Body of pancreas (tissue), 4 donors: ENCODE measurements at regions not wholly inside any gene's neighbourhood (a gene's known extent, or its start where the extent isn't known, plus 50 kb on each side); places are given as distances from the start of the nearest gene placed in this dataset.

Experiments
- CTCF ChIP-seq, 7 experiments: fragments of 450-650 bp in 4 of 7; fragments of 200-600 bp in 3 of 7; sonication (generic) in 3 of 7; IDR thresholded peaks; one replicate each; pipeline ENCODE4 v1.5.1; 2016 to 2019; ENCODE audit warnings: antibody characterized with exemption in 7 of 7
- POLR2A ChIP-seq, 3 donors: fragments of 450-650 bp; IDR thresholded peaks; one replicate each; pipeline ENCODE4 v1.6.1; 2016; ENCODE audit warnings: antibody characterized with exemption in 3 of 3, mild to moderate bottlenecking in 2 of 3

GRCh38 chr1:147062956-147063355 lies 109.3 kb downstream of the PRKAB2 start:
- no peak for TF ChIP-seq POLR2A (IDR thresholded peaks at IDR 0.05)
- no peak for TF ChIP-seq CTCF (IDR thresholded peaks at IDR 0.05)
